H9 (cell line): ENCODE measurements at regions not wholly inside any gene's neighbourhood (a gene's known extent, or its start where the extent isn't known, plus 50 kb on each side); places are given as distances from the start of the nearest gene placed in this dataset.

Experiments used
- DNase-seq: peaks from one replicate; pipeline ENCODE4 v3.0.0-alpha.2; 2017
- H2AFZ ChIP-seq: one replicate; pipeline ENCODE4 v1.6.1; 2013; ENCODE audit warnings: mild to moderate bottlenecking, low read length, control low read depth, moderate library complexity
- H2AK5ac ChIP-seq: 2 replicates; pipeline ENCODE4 v1.6.1; 2013; ENCODE audit warnings: low read length, control low read depth, mixed read lengths; ENCODE audit not compliant: insufficient read length
- H2BK120ac ChIP-seq: one replicate; pipeline ENCODE4 v1.6.1; 2013; ENCODE audit warnings: low read depth, mild to moderate bottlenecking, low read length, control low read depth, inconsistent platforms; ENCODE audit not compliant: poor library complexity, severe bottlenecking
- H2BK12ac ChIP-seq: 2 replicates; pipeline ENCODE4 v1.6.1; 2013; ENCODE audit warnings: low read length, control low read depth, mixed read lengths, low read depth; ENCODE audit not compliant: insufficient read length
- H2BK15ac ChIP-seq: 2 replicates; pipeline ENCODE4 v1.6.1; 2013; ENCODE audit warnings: low read depth, low read length, control low read depth
- H2BK20ac ChIP-seq: one replicate; pipeline ENCODE4 v1.6.1; 2013; ENCODE audit warnings: low read depth, mild to moderate bottlenecking, low read length, control low read depth, inconsistent platforms; ENCODE audit not compliant: poor library complexity, severe bottlenecking
- H2BK5ac ChIP-seq: 2 replicates; pipeline ENCODE4 v1.6.1; 2013; ENCODE audit warnings: low read length, control low read depth, mixed read lengths; ENCODE audit not compliant: insufficient read length
- H3K14ac ChIP-seq: 2 replicates; pipeline ENCODE4 v1.6.1; 2013; ENCODE audit warnings: low read length, control low read depth; ENCODE audit not compliant: insufficient read depth
- H3K18ac ChIP-seq: 2 replicates; pipeline ENCODE4 v1.6.1; 2013; ENCODE audit warnings: low read depth, mild to moderate bottlenecking, mixed read lengths, low read length, control low read depth; ENCODE audit not compliant: insufficient read length
- H3K23ac ChIP-seq: 2 replicates; pipeline ENCODE4 v1.6.1; 2013; ENCODE audit warnings: low read length, control low read depth, mixed read lengths, low read depth; ENCODE audit not compliant: insufficient read length
- H3K23me2 ChIP-seq: 2 replicates; pipeline ENCODE4 v1.6.1; 2013; ENCODE audit warnings: low read depth, mild to moderate bottlenecking, mixed read lengths, low read length, control low read depth; ENCODE audit not compliant: insufficient read length, poor library complexity, severe bottlenecking
- H3K27ac ChIP-seq: 2 replicates; pipeline ENCODE4 v1.5.1; 2013; ENCODE audit warnings: low read length, control low read depth, mixed read lengths, low read depth; ENCODE audit not compliant: insufficient read length
- H3K27me3 ChIP-seq: 2 replicates; pipeline ENCODE4 v1.6.1; 2013; ENCODE audit warnings: low read length, control low read depth, inconsistent platforms; ENCODE audit not compliant: insufficient read depth
- H3K4ac ChIP-seq: 2 replicates; pipeline ENCODE4 v1.6.1; 2013; ENCODE audit warnings: low read depth, mild to moderate bottlenecking, control low read depth, inconsistent platforms, low read length, moderate library complexity
- H3K4me1 ChIP-seq: 2 replicates; pipeline ENCODE4 v1.6.1; 2013; ENCODE audit warnings: low read length, control low read depth, inconsistent platforms; ENCODE audit not compliant: insufficient read depth
- H3K4me2 ChIP-seq: 2 replicates; pipeline ENCODE4 v1.6.1; 2013; ENCODE audit warnings: low read length, control low read depth, mixed read lengths; ENCODE audit not compliant: insufficient read length, insufficient read depth
- H3K56ac ChIP-seq: 2 replicates; pipeline ENCODE4 v1.6.1; 2013; ENCODE audit warnings: low read depth, mild to moderate bottlenecking, mixed read lengths, low read length, control low read depth; ENCODE audit not compliant: insufficient read length
- H3K79me1 ChIP-seq: 2 replicates; pipeline ENCODE4 v1.6.1; 2013; ENCODE audit warnings: low read depth, mild to moderate bottlenecking, moderate library complexity, low read length, control low read depth, inconsistent platforms; ENCODE audit not compliant: insufficient read depth, poor library complexity, severe bottlenecking
- H3K79me2 ChIP-seq: 2 replicates; pipeline ENCODE4 v1.6.1; 2013; ENCODE audit warnings: low read length, control low read depth, inconsistent platforms; ENCODE audit not compliant: insufficient read depth
- H3K9ac ChIP-seq: 2 replicates; pipeline ENCODE4 v1.6.1; 2013; ENCODE audit warnings: low read length, control low read depth, mixed read lengths; ENCODE audit not compliant: insufficient read length; ENCODE audit errors: extremely low read depth
- H3K9me3 ChIP-seq: one replicate; pipeline ENCODE4 v1.6.1; 2013; ENCODE audit warnings: low read depth, low read length, inconsistent platforms; ENCODE audit not compliant: control insufficient read depth
- H3T11ph ChIP-seq: one replicate; pipeline ENCODE4 v1.6.1; 2013; ENCODE audit warnings: mild to moderate bottlenecking, low read length, control low read depth, inconsistent platforms
- H4K20me1 ChIP-seq: one replicate; pipeline ENCODE4 v1.6.1; 2013; ENCODE audit not compliant: control insufficient read depth, insufficient read length, insufficient read depth
- H4K5ac ChIP-seq: 2 replicates; pipeline ENCODE4 v1.6.1; 2013; ENCODE audit warnings: low read depth, mild to moderate bottlenecking, mixed read lengths, low read length, control low read depth; ENCODE audit not compliant: insufficient read length
- H4K8ac ChIP-seq: replicated peaks from 2 replicates; pipeline ENCODE4 v1.6.1; 2013; ENCODE audit warnings: low read length, control low read depth, mixed read lengths, low read depth; ENCODE audit not compliant: insufficient read length
- H4K91ac ChIP-seq: 2 replicates; pipeline ENCODE4 v1.6.1; 2013; ENCODE audit warnings: low read depth, mild to moderate bottlenecking, moderate library complexity, mixed read lengths, low read length, control low read depth; ENCODE audit not compliant: insufficient read length
- H3K27ac Mint-ChIP-seq, 3 experiments: 2 replicates in 2 of 3; 3 replicates in 1 of 3; pipeline ENCODE4 v1.8.0; 2020 to 2021; ENCODE audit warnings: mixed read lengths in 3 of 3, mild to moderate bottlenecking in 1 of 3, moderate library complexity in 1 of 3
- H3K27me3 Mint-ChIP-seq: 2 replicates; pipeline ENCODE4 v1.8.0; 2021; ENCODE audit warnings: low read depth, mild to moderate bottlenecking, moderate library complexity, mixed read lengths
- H3K36me3 Mint-ChIP-seq, 3 experiments: 2 replicates in 2 of 3; 3 replicates in 1 of 3; pipeline ENCODE4 v1.8.0; 2020 to 2021; ENCODE audit warnings: low read depth in 3 of 3, mixed read lengths in 3 of 3; ENCODE audit not compliant: insufficient read depth in 1 of 3
- H3K4me1 Mint-ChIP-seq, 2 experiments: 2 replicates each; pipeline ENCODE4 v1.8.0; 2020; ENCODE audit warnings: mixed read lengths in 2 of 2
- H3K4me3 Mint-ChIP-seq, 2 experiments: 2 replicates in 1 of 2; 3 replicates in 1 of 2; pipeline ENCODE4 v1.8.0; 2020 to 2021; ENCODE audit warnings: mild to moderate bottlenecking in 2 of 2, mixed read lengths in 2 of 2, moderate library complexity in 1 of 2
- H3K9me3 Mint-ChIP-seq, 2 experiments: 2 replicates in 1 of 2; 3 replicates in 1 of 2; pipeline ENCODE4 v1.8.0; 2020; ENCODE audit warnings: mild to moderate bottlenecking in 2 of 2, mixed read lengths in 2 of 2, moderate library complexity in 1 of 2
- WGBS: extraction: QIAGEN DNeasy Blood & Tissue Kit; methylation state at CpG from one replicate; pipeline ENCODE4 v1.1.7; 2013; ENCODE audit warnings: missing lambda C conversion rate, low lambda C conversion rate, mixed read lengths; ENCODE audit not compliant: insufficient read length; ENCODE audit errors: extremely low coverage; 5-methylcytosine and 5-hydroxymethylcytosine counted together
- TF ChIP-seq, protein P1 (sequence below): fragments of 200-600 bp; sonication (generic); conservative IDR thresholded peaks from 3 replicates; pipeline ENCODE4 v1.8.0; 2021; ENCODE audit warnings: antibody characterized with exemption, mild to moderate bottlenecking

DNA sequence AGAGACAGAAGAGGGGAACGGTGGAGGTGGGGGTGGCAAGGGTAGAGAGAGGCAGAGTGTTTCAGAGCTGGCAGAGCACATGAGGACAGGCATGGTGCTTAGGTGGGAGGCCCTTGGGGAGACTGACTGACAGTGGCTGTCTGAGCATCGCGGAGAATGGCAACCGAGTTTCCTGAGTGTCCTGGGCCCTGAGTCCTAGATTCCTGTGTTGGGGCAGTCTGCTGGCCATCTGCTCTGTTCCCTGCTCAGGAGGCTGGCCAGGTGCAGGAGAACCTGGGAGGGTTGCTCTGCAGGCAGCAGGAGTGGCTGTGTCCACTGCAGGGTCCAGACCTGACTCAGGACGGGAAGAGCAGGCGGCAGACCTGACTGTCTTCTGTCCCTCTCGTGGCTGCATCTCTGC, 248.9 kb downstream of the LRFN2 start:
- H3K27me3 Mint-ChIP-seq = peaks cover 31% of the 10 kb centered on the region
- no CpG with 5 or more reads among the region's 7 CpGs for WGBS
- no peaks in the 10 kb centered on the region for H3K9me3 Mint-ChIP-seq

More for the DNA sequence above, 248.9 kb downstream of the LRFN2 start:
- H4K8ac ChIP-seq = no peak overlapping the region
- no peaks in the 10 kb centered on the region for H4K20me1 ChIP-seq
- no peak overlapping the region for H2AK5ac ChIP-seq
- H4K5ac ChIP-seq = no peak overlapping the region
- TF ChIP-seq, protein P1, sequence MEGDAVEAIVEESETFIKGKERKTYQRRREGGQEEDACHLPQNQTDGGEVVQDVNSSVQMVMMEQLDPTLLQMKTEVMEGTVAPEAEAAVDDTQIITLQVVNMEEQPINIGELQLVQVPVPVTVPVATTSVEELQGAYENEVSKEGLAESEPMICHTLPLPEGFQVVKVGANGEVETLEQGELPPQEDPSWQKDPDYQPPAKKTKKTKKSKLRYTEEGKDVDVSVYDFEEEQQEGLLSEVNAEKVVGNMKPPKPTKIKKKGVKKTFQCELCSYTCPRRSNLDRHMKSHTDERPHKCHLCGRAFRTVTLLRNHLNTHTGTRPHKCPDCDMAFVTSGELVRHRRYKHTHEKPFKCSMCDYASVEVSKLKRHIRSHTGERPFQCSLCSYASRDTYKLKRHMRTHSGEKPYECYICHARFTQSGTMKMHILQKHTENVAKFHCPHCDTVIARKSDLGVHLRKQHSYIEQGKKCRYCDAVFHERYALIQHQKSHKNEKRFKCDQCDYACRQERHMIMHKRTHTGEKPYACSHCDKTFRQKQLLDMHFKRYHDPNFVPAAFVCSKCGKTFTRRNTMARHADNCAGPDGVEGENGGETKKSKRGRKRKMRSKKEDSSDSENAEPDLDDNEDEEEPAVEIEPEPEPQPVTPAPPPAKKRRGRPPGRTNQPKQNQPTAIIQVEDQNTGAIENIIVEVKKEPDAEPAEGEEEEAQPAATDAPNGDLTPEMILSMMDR = no peak
- H3K27ac Mint-ChIP-seq = no peak overlapping the region
- H3K9ac ChIP-seq = no peak overlapping the region
- H3K14ac ChIP-seq = no peak overlapping the region; the same call in 1 of the 2 replicates
- H3K27ac ChIP-seq = no peak overlapping the region
- DNase-seq = no peak
- no peaks in the 10 kb centered on the region for H3K79me1 ChIP-seq
- no peak overlapping the region for H3K4me2 ChIP-seq
- H3K23me2 ChIP-seq = no peaks in the 10 kb centered on the region
- H3K4ac ChIP-seq = no peak overlapping the region
- no peak overlapping the region for H3T11ph ChIP-seq
- no peak overlapping the region for H2BK20ac ChIP-seq
- H2BK12ac ChIP-seq = no peak overlapping the region
- no peaks in the 10 kb centered on the region for H3K79me2 ChIP-seq
- no peak overlapping the region for H3K23ac ChIP-seq
- H4K91ac ChIP-seq = no peak overlapping the region
- H2BK5ac ChIP-seq = no peak overlapping the region
- no peak overlapping the region for H2AFZ ChIP-seq
- no peaks in the 10 kb centered on the region for H3K27me3 ChIP-seq
- H3K4me3 Mint-ChIP-seq = no peak overlapping the region
- no peaks in the 10 kb centered on the region for H3K36me3 Mint-ChIP-seq
- H2BK15ac ChIP-seq = no peak overlapping the region
- H3K4me1 ChIP-seq = peaks cover 16% of the 10 kb centered on the region; the same call in 1 of the 2 replicates
- no peaks in the 10 kb centered on the region for H3K9me3 ChIP-seq
- no peak overlapping the region for H3K18ac ChIP-seq
- no peak overlapping the region for H3K56ac ChIP-seq
- no peak overlapping the region for H2BK120ac ChIP-seq
- peaks cover 64 to 71% of the 10 kb centered on the region in 2 experiments for H3K4me1 Mint-ChIP-seq
